GM21381 (cell line): ENCODE measurements at regions not wholly inside any gene's neighbourhood (a gene's known extent, or its start where the extent isn't known, plus 50 kb on each side); places are given as distances from the start of the nearest gene placed in this dataset.
"Not testable (repeated sequence)": the region's sequence is repeated elsewhere in the genome, so short reads cannot be mapped to it uniquely, and the experiment has no call there.

Experiments used
- ATAC-seq: cut with Tn5 transposase; IDR thresholded peaks from one replicate; pipeline ENCODE4 v1.9.1; 2021; ENCODE audit warnings: mild to moderate bottlenecking, moderate library complexity; ENCODE audit not compliant: unreplicated experiment

DNA sequence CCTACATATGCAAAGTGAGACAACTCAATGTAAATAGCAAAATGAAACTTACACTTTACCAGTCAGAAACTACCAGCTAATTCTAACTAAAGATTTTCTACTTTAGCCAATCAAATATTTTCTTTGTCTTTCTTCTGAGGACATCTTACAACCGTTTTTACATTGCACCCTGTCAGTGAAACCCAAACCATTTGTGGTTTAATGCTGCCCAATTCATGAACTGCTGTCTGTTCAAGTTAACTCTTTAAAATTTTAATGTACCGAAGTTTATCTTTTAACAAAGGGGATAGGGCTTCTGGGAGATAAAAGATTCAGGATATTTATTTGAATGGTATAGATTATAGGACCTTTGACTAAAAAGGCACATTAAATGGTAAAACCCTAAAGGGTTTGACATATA is 121.3 kb upstream of the HDDC2 start:
- ATAC-seq: no peak

DNA sequence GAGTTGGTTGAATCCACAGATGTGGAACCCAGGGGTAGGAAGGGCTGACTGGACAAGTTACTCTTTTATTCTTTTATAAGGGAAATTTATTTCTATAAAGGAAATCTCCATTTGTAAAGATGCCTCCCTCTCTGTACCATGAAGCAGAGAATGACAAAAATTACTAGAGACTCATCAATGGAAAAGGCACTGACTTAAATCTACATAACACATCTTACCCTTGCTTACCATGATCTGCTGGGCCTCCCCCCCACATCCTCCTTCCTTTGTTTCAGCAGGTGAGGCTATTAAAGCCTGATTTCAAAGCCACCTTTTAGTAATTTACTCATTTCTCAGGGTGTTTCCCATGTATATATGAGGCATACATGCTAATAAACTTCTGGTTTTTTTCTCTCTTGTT is 130.2 kb upstream of the HDDC2 start:
- ATAC-seq: no peak

- ATAC-seq: no peak
Observed at GRCh38 chr6:125432963-125433362, 131.2 kb upstream of the HDDC2 start.

- ATAC-seq: no peak
Observed at GRCh38 chr6:125434760-125435159, 133.0 kb upstream of the HDDC2 start.

DNA sequence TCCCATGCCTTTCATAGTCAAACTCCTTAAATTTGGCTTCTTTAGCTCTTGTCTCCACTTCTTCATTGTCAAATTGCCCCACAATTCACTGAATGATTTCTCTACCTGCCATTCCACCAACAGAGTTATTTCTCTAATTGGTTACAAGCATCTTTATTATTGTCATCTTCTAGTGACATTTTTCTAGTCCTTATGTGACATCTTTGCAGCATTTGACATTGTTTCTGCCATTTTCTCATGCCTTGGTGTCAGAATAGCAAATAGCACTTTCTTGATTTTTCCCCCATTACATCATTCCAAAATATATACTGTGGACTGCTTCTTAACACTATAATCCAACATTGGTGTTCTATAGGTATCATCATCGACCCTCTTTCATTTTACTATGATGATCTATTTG is 137.7 kb upstream of the HDDC2 start:
- no peak for ATAC-seq

DNA sequence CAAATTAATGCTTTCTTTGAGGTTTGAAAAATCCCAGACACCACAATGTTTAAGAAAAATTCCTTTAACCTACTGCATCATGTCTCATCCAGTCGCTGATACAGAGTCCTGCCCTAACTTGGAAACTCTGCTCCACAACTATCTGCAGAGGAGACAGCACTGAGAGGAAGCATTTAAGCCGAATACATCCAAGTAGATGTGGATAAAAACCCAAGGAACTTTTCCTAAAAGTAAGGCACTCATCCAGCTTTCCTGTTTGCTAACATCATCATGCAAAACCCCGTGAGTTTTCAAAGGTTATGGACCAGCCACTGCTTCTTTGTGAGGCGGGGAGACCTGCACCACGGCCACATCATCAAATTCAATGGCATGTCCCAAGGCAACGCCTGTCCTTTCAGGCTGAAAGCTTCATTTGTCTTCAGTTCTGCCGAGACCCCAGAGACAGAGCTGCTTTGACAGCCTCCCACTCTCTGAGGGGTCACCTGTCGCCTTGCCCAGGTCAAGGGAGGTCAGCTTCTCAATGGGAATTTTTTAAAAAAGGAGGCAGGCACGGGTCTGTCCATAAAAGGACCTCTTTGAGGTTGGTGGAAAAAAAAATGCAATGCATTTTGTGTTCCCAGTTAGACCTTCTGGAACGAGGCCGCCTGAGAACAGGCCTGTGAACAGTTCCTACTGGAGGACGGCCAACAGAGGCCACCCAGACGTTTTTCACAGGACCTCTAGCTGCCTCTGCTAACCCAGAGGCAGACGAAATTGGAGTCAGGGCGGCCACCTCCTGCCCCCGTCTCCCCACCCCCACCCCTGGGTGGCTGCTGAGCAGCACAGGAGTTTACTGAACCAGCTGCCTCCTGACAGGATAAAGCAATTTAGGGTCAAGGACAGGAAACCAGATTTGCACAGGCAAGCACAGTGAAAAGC is 142.5 kb upstream of the HDDC2 start:
- no peak for ATAC-seq

- ATAC-seq: no peak
Observed at GRCh38 chr6:125445054-125445453, 143.3 kb upstream of the HDDC2 start.

DNA sequence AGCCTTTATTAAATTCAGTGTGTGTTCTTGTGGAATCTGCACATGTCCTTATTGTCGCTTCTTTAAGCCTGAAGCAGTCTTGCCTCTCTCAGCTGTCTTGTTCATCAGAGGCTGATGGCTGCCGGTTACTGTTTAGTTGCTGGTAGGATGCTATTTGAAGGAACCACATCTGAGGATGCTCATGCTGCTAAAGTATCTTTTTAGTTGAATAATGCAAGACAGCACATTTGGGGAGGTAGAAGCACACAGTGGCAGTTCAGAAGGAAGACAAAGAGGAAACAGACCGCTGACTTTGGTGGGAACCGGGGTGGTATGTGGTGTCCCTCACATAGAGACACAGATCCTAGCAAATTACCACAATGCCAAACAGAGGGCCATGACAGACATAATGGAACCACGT is 144.2 kb upstream of the HDDC2 start:
- no peak for ATAC-seq

DNA sequence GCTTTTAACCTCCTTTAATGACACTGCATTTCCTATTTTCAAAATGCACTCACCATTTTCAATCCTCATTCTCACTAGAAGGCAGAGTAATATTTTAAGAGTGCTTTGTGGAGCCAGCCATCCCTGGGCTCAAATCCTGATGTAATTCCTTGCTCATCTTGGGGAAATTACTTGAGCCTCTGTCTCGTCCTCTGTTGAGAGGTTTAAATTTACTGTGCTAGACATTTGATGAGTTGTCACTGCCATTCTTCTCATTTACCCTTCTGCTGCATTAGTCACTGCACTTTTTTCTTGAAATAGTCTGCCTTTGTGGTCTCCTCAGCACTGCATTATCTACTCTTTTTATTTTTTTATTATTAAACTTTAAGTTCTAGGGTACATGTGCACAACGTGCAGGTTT is 150.0 kb upstream of the HDDC2 start:
- no peak for ATAC-seq

GRCh38 chr6:125453516-125453915 is 151.7 kb upstream of the HDDC2 start:
- ATAC-seq: no peak

- no peak for ATAC-seq
Observed at GRCh38 chr6:125454351-125454750, 152.6 kb upstream of the HDDC2 start.

GRCh38 chr6:125458493-125458892 is 156.7 kb upstream of the HDDC2 start:
- not testable (repeated sequence) for ATAC-seq

GRCh38 chr6:125465332-125465731 is 163.6 kb upstream of the HDDC2 start:
- ATAC-seq: not testable (repeated sequence)

DNA sequence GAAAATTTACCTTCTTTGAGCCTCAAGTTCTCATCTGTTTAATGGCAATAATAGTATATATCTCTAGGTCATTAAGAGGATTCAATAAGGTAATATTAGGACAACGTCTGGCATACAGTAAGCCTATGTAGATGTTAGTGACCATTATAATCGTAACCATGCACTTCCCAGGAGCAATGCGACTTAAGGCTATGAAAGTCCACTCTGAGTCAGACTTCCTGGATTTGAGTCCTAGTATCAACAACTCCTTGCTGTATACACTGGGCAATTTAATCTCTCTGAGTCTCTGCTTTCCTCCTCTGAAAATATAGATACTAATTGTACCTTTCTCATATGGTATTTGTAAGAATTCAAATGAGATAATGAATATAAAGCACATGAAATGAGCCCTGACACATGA is 168.1 kb upstream of the HDDC2 start:
- ATAC-seq: no peak

GRCh38 chr6:125471667-125472066 is 169.9 kb upstream of the HDDC2 start:
- ATAC-seq: no peak

GRCh38 chr6:125474061-125474460 is 172.3 kb upstream of the HDDC2 start:
- no peak for ATAC-seq

DNA sequence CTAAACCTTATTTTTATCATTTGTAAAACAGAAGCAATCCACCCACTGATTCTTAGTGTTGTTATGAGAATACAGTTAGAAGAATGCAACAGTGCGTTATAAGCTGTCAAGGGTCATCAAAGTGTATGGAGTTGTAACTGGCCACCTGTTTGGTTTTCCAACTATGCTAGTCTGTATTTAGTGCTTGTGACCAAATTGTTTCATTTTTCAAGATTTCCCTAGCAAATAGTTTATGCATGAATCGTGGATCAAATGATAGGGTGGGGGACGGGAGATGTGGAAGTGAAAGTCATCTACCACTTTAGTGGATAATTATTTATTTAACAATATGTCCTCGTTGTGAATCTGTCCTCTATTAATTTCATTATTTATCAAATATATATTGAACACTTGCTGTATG is 175.4 kb upstream of the HDDC2 start:
- no peak for ATAC-seq

GRCh38 chr6:125477844-125478243 is 176.1 kb upstream of the HDDC2 start:
- ATAC-seq: no peak

- no peak for ATAC-seq
Observed at GRCh38 chr6:125480146-125480545, 178.4 kb upstream of the HDDC2 start.

GRCh38 chr6:125480571-125480970 is 178.8 kb upstream of the HDDC2 start:
- no peak for ATAC-seq

- ATAC-seq: no peak
Observed at GRCh38 chr6:125481056-125481455, 179.3 kb upstream of the HDDC2 start.

- no peak for ATAC-seq
Observed at GRCh38 chr6:125485757-125486156, 184.0 kb upstream of the HDDC2 start.

- ATAC-seq: no peak
Observed at GRCh38 chr6:125486881-125487280, 185.1 kb upstream of the HDDC2 start.
